SK-N-SH (cell line): ENCODE measurements at regions not wholly inside any gene's neighbourhood (a gene's known extent, or its start where the extent isn't known, plus 50 kb on each side); places are given as distances from the start of the nearest gene placed in this dataset.

ENCODE experiments used
- CTCF ChIA-PET: fragments of 300-600, 350-600 bp; formaldehyde crosslinking; extraction: SDS; loops from one replicate; lab custom pipeline; 2021; lab: Yijun Ruan, JAX
- POLR2A ChIA-PET: fragments of 350-600 bp; sonication (Branson Sonifier 250); formaldehyde crosslinking; extraction: SDS; loops from one replicate; lab custom pipeline; 2020; ENCODE audit warnings: antibody characterized with exemption, inconsistent platforms; lab: Yijun Ruan, JAX
- DNase-seq: peaks from one replicate; pipeline ENCODE4 v3.0.0; 2012
- H2AFZ ChIP-seq: fragments of 200-600 bp; sonication (generic); 2 replicates; pipeline ENCODE4 v1.8.1; 2016; ENCODE audit warnings: antibody characterized with exemption, mild to moderate bottlenecking, low read depth
- H3F3A ChIP-seq: fragments of 200-600 bp; sonication (generic); replicated peaks from 2 replicates; pipeline ENCODE3; 2016; ENCODE audit warnings: antibody characterized with exemption, mild to moderate bottlenecking; ENCODE audit not compliant: insufficient read depth
- H3K27ac ChIP-seq, 2 experiments: fragments of 200-500 bp in 1 of 2; fragments of 200-600 bp in 1 of 2; sonication (Bioruptor generic) in 1 of 2; sonication (generic), shearing (Covaris generic) in 1 of 2; 2 replicates each; pipeline versions ENCODE4 v1.5.1 to v1.6.1; 2014 to 2016; ENCODE audit warnings: low read depth in 2 of 2, inconsistent platforms in 1 of 2, low read length in 1 of 2, mild to moderate bottlenecking in 1 of 2, mixed read lengths in 1 of 2
- H3K27me3 ChIP-seq: fragments of 200-600 bp; sonication (generic), shearing (Covaris generic); 2 replicates; pipeline ENCODE4 v1.6.1; 2016; ENCODE audit warnings: mixed run types; ENCODE audit not compliant: insufficient read depth
- H3K36me3 ChIP-seq, 2 experiments: fragments of 200-500 bp in 1 of 2; fragments of 200-600 bp in 1 of 2; sonication (Bioruptor generic) in 1 of 2; sonication (generic) in 1 of 2; replicated peaks in 1 of 2; 2 replicates each; pipeline versions ENCODE3 to v1.5.1; 2014 to 2016; ENCODE audit warnings: low read length in 1 of 2, mild to moderate bottlenecking in 1 of 2; ENCODE audit not compliant: insufficient read depth in 2 of 2, control insufficient read depth in 1 of 2
- H3K4me1 ChIP-seq, 2 experiments: fragments of 200-500 bp in 1 of 2; fragments of 200-600 bp in 1 of 2; sonication (Bioruptor generic) in 1 of 2; sonication (generic), shearing (Covaris generic) in 1 of 2; 2 replicates each; pipeline versions ENCODE4 v1.5.1 to v1.6.1; 2014 to 2016; ENCODE audit warnings: low read depth in 1 of 2, low read length in 1 of 2, mixed run types in 1 of 2; ENCODE audit not compliant: insufficient read depth in 2 of 2, control insufficient read depth in 1 of 2
- H3K4me2 ChIP-seq: fragments of 200-600 bp; sonication (generic), shearing (Covaris generic); 2 replicates; pipeline ENCODE4 v1.6.1; 2017; ENCODE audit warnings: mixed run types
- H3K4me3 ChIP-seq, 2 experiments: fragments of 200-500 bp in 1 of 2; fragments of 200-600 bp in 1 of 2; sonication (Bioruptor generic) in 1 of 2; sonication (generic), shearing (Covaris generic) in 1 of 2; 2 replicates each; pipeline versions ENCODE4 v1.5.1 to v1.8.1; 2014 to 2016; ENCODE audit warnings: low read depth in 2 of 2, inconsistent platforms in 1 of 2, low read length in 1 of 2, mild to moderate bottlenecking in 1 of 2, mixed read lengths in 1 of 2, moderate library complexity in 1 of 2
- H3K79me2 ChIP-seq: fragments of 200-600 bp; sonication (generic); 2 replicates; pipeline ENCODE4 v1.8.1; 2017; ENCODE audit warnings: mild to moderate bottlenecking; ENCODE audit not compliant: insufficient read depth
- H3K9ac ChIP-seq: fragments of 200-600 bp; sonication (generic); 2 replicates; pipeline ENCODE4 v1.6.1; 2017; ENCODE audit warnings: mixed run types
- H3K9me2 ChIP-seq: fragments of 200-600 bp; sonication (generic); 2 replicates; pipeline ENCODE4 v1.6.1; 2017; ENCODE audit warnings: mixed run types
- H3K9me3 ChIP-seq: fragments of 200-600 bp; sonication (generic); 2 replicates; pipeline ENCODE4 v1.6.1; 2017; ENCODE audit warnings: mixed run types, mild to moderate bottlenecking, moderate library complexity
- H4K20me1 ChIP-seq: fragments of 200-600 bp; sonication (generic); 2 replicates; pipeline ENCODE4 v1.6.1; 2017; ENCODE audit warnings: mild to moderate bottlenecking, mixed run types; ENCODE audit not compliant: insufficient read depth
- CHD2 ChIP-seq: fragments of 150-350 bp; IDR thresholded peaks from 2 replicates; pipeline ENCODE4 v1.6.1; 2018; ENCODE audit warnings: low read length; ENCODE audit not compliant: partially characterized antibody
- EP300 ChIP-seq, 2 experiments: IDR thresholded peaks; 2 replicates each; pipeline versions ENCODE4 v1.4.0 to v1.6.1; 2012; ENCODE audit warnings: borderline replicate concordance in 1 of 2, low read depth in 1 of 2, low read length in 1 of 2
- FOSL2 ChIP-seq: IDR thresholded peaks from 2 replicates; pipeline ENCODE4 v1.4.0; 2012; ENCODE audit warnings: low read depth, mild to moderate bottlenecking, moderate library complexity, borderline replicate concordance
- FOXJ3 ChIP-seq: sonication (generic); formaldehyde crosslinking; IDR thresholded peaks from 2 replicates; pipeline ENCODE4 v1.5.1; 2020; ENCODE audit warnings: mild to moderate bottlenecking, missing genetic modification reagents
- FOXM1 ChIP-seq: IDR thresholded peaks from 2 replicates; pipeline ENCODE4 v1.4.0; 2012; ENCODE audit warnings: low read depth, mild to moderate bottlenecking
- GATA2 ChIP-seq: sonication (generic); formaldehyde crosslinking; IDR thresholded peaks from 2 replicates; pipeline ENCODE4 v1.5.0; 2020; ENCODE audit warnings: mild to moderate bottlenecking, missing genetic modification reagents
- JUND ChIP-seq: IDR thresholded peaks from 2 replicates; pipeline ENCODE4 v1.4.0; 2012
- MEF2A ChIP-seq: IDR thresholded peaks from 2 replicates; pipeline ENCODE4 v1.4.0; 2012; ENCODE audit warnings: low read depth, borderline replicate concordance
- NFIC ChIP-seq: IDR thresholded peaks from 2 replicates; pipeline ENCODE4 v1.4.0; 2012; ENCODE audit warnings: borderline replicate concordance
- NRF1 ChIP-seq: IDR thresholded peaks from 2 replicates; pipeline ENCODE4 v1.6.1; 2012; ENCODE audit warnings: low read depth, mild to moderate bottlenecking, low read length
- POLR2AphosphoS5 ChIP-seq: IDR thresholded peaks from 2 replicates; pipeline ENCODE4 v1.6.1; 2012; ENCODE audit warnings: low read depth, low read length
- RFX5 ChIP-seq: IDR thresholded peaks from 2 replicates; pipeline ENCODE4 v1.6.1; 2012; ENCODE audit warnings: mild to moderate bottlenecking, improper control_type of control experiment, low read length
- SIN3A ChIP-seq: IDR thresholded peaks from 2 replicates; pipeline ENCODE4 v1.6.1; 2012; ENCODE audit warnings: low read depth, mild to moderate bottlenecking, low read length, moderate library complexity, borderline replicate concordance
- TCF12 ChIP-seq: IDR thresholded peaks from 2 replicates; pipeline ENCODE4 v1.4.0; 2012
- TEAD4 ChIP-seq: IDR thresholded peaks from 2 replicates; pipeline ENCODE4 v1.4.0; 2012; ENCODE audit warnings: mild to moderate bottlenecking, borderline replicate concordance; ENCODE audit not compliant: insufficient read depth
- YY1 ChIP-seq: IDR thresholded peaks from 2 replicates; pipeline ENCODE4 v1.4.0; 2012; ENCODE audit warnings: low read depth, mild to moderate bottlenecking
- WGBS: methylation state at CpG from one replicate; pipeline ENCODE4 v1.1.6; 2017; ENCODE audit warnings: low lambda C conversion rate; 5-methylcytosine and 5-hydroxymethylcytosine counted together
- TF ChIP-seq, protein P1 (sequence below): IDR thresholded peaks from 2 replicates; pipeline ENCODE4 v1.6.1; 2012; ENCODE audit warnings: mild to moderate bottlenecking, low read depth, low read length, moderate library complexity
- TF ChIP-seq, protein P2 (sequence below): IDR thresholded peaks from 2 replicates; pipeline ENCODE4; 2012
- TF ChIP-seq, protein P3 (sequence below): IDR thresholded peaks from 2 replicates; pipeline ENCODE4 v1.4.0; 2012; ENCODE audit warnings: low read depth
- TF ChIP-seq, protein P4 (sequence below): fragments of 150-350 bp; IDR thresholded peaks from 2 replicates; pipeline ENCODE4 v1.6.1; 2017; ENCODE audit warnings: antibody characterized with exemption, low read length, low read depth, borderline replicate concordance

DNA sequence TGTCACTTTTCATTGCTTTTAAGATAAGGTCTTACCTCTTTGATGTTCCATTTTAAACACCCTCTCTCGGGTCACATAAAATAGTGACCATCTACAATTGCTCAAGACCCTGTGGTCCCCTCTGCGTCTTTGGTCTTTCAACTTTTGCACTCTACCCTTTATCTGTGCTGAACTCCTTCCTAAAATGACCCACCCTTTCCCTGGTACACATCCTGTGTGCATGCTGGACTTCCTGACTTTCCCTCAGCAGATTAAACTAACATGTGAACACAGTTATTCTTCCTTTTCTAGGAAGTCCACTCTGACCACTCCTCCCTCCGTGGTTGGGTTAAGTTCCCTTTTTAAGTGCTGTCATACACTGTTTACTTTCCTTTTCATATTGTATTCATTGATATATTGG, 414.2 kb downstream of the GABRB3 start (continued):
- TF ChIP-seq, protein P1, sequence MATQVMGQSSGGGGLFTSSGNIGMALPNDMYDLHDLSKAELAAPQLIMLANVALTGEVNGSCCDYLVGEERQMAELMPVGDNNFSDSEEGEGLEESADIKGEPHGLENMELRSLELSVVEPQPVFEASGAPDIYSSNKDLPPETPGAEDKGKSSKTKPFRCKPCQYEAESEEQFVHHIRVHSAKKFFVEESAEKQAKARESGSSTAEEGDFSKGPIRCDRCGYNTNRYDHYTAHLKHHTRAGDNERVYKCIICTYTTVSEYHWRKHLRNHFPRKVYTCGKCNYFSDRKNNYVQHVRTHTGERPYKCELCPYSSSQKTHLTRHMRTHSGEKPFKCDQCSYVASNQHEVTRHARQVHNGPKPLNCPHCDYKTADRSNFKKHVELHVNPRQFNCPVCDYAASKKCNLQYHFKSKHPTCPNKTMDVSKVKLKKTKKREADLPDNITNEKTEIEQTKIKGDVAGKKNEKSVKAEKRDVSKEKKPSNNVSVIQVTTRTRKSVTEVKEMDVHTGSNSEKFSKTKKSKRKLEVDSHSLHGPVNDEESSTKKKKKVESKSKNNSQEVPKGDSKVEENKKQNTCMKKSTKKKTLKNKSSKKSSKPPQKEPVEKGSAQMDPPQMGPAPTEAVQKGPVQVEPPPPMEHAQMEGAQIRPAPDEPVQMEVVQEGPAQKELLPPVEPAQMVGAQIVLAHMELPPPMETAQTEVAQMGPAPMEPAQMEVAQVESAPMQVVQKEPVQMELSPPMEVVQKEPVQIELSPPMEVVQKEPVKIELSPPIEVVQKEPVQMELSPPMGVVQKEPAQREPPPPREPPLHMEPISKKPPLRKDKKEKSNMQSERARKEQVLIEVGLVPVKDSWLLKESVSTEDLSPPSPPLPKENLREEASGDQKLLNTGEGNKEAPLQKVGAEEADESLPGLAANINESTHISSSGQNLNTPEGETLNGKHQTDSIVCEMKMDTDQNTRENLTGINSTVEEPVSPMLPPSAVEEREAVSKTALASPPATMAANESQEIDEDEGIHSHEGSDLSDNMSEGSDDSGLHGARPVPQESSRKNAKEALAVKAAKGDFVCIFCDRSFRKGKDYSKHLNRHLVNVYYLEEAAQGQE = no peak
- TF ChIP-seq JUND = no peak
- TF ChIP-seq TEAD4 = no peak
- no peak for TF ChIP-seq NFIC
- TF ChIP-seq RFX5 = no peak
- TF ChIP-seq FOSL2 = no peak
- no peak for TF ChIP-seq YY1
- TF ChIP-seq, protein P2, sequence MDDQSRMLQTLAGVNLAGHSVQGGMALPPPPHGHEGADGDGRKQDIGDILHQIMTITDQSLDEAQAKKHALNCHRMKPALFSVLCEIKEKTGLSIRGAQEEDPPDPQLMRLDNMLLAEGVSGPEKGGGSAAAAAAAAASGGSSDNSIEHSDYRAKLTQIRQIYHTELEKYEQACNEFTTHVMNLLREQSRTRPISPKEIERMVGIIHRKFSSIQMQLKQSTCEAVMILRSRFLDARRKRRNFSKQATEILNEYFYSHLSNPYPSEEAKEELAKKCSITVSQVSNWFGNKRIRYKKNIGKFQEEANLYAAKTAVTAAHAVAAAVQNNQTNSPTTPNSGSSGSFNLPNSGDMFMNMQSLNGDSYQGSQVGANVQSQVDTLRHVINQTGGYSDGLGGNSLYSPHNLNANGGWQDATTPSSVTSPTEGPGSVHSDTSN = no peak
- TF ChIP-seq EP300 (IDR thresholded peaks at IDR 0.05; ENCODE audit: borderline replicate concordance in 1 of 2, low read depth in 1 of 2, low read length in 1 of 2) = no peak

DNA sequence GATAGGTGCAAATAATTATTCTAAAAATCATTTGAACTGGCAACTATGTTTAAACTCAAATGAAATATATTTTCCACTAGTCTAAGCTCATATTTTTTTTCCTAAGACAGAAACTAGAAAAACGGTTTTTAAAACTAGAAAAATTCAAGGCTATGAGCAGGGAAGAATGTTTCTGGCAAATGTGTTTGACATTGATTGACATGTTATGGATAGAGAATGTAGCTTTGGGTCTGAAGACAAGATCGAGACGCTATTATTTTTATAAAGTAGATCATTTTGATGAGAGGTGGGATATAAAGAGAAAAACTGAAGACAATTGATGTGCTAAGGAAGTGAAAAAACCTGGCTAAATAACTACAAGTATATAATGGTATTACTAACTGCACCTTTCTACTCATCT, 415.2 kb downstream of the GABRB3 start:
- no peaks in the 10 kb centered on the region for H3K27me3 ChIP-seq
- H3K79me2 ChIP-seq = no peaks in the 10 kb centered on the region
- no peaks in the 10 kb centered on the region for H3K9me2 ChIP-seq
- no peaks in the 10 kb centered on the region for H3K9me3 ChIP-seq
- no peak for DNase-seq
- TF ChIP-seq CHD2 (no peak), TEAD4 (no peak)
- CTCF ChIA-PET = no interaction called here
- no peaks in the 10 kb centered on the region for H3F3A ChIP-seq
- 13% methylated on average over 3 of the region's 3 CpGs for WGBS
- no peak overlapping the region for H3K4me3 ChIP-seq
- POLR2A ChIA-PET = no interaction called here
- no peaks in the 10 kb centered on the region for H3K36me3 ChIP-seq
- no peak overlapping the region for H3K4me2 ChIP-seq
- H3K4me1 ChIP-seq = no peaks in the 10 kb centered on the region
- no peak overlapping the region for H3K9ac ChIP-seq
- H3K27ac ChIP-seq = no peak overlapping the region
- no peaks in the 10 kb centered on the region for H4K20me1 ChIP-seq
- H2AFZ ChIP-seq = no peak overlapping the region

DNA sequence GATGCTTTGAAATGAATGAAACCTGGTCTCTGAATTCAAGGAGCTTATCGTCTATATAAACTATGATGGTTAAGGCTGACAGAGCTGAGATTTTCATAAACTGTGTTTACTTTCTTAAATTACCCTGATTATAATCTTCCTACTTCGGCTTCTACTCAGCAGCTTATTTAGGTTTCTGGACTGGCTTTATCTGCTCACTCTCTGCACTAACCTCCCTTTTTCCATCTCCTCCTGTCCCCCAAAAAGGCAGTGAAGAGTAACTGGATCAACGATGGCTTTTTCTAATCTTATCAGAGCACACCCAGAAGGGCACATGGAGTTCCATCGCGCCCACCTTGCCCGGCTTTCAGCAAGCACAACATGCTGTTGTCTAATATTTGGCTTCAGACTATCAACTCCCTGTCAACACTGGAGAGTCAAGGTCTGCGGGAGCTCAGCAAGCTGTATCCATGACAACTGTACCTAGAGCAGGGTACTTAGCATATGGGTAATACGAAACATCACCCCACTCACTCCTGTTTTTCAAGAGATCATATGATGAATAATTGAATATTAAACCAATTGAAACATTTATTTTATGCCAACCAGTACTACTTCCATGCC, 417.3 kb downstream of the GABRB3 start:
- POLR2A ChIA-PET = no interaction called here
- no peaks in the 10 kb centered on the region for H3K36me3 ChIP-seq
- H3F3A ChIP-seq = no peaks in the 10 kb centered on the region
- no peak overlapping the region for H3K9ac ChIP-seq
- DNase-seq = peak; percentile 11
- H3K79me2 ChIP-seq = no peaks in the 10 kb centered on the region
- 17% methylated on average over 8 of the region's 8 CpGs for WGBS
- H2AFZ ChIP-seq = no peak overlapping the region
- no peak overlapping the region for H3K4me2 ChIP-seq
- no peak overlapping the region for H3K27ac ChIP-seq
- no peaks in the 10 kb centered on the region for H3K27me3 ChIP-seq
- H4K20me1 ChIP-seq = no peaks in the 10 kb centered on the region
- CTCF ChIA-PET = no interaction called here
- H3K4me3 ChIP-seq = no peak overlapping the region
- no peaks in the 10 kb centered on the region for H3K4me1 ChIP-seq
- H3K9me2 ChIP-seq = no peaks in the 10 kb centered on the region
- 0 out of 2 replicates have a peak, but pooled peaks cover 6% of the 10 kb centered on the region for H3K9me3 ChIP-seq
- TF ChIP-seq GATA2 = no peak
- TF ChIP-seq FOXJ3 (CRISPR knock-in tag) = no peak
- no peak for TF ChIP-seq SIN3A
- no peak for TF ChIP-seq FOSL2
- no peak for TF ChIP-seq FOXM1
- TF ChIP-seq NRF1 = no peak
- TF ChIP-seq, protein P3, sequence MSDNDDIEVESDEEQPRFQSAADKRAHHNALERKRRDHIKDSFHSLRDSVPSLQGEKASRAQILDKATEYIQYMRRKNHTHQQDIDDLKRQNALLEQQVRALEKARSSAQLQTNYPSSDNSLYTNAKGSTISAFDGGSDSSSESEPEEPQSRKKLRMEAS = no peak
- no peak for TF ChIP-seq TEAD4
- TF ChIP-seq, protein P2 = no peak
- TF ChIP-seq, protein P4, sequence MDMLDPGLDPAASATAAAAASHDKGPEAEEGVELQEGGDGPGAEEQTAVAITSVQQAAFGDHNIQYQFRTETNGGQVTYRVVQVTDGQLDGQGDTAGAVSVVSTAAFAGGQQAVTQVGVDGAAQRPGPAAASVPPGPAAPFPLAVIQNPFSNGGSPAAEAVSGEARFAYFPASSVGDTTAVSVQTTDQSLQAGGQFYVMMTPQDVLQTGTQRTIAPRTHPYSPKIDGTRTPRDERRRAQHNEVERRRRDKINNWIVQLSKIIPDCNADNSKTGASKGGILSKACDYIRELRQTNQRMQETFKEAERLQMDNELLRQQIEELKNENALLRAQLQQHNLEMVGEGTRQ = no peak
- TF ChIP-seq YY1 = no peak
- TF ChIP-seq TCF12 = no peak
- no peak for TF ChIP-seq NFIC
- no peak for TF ChIP-seq MEF2A
- no peak for TF ChIP-seq POLR2AphosphoS5
